ENCODE measurements at regions not wholly inside any gene's neighbourhood (a gene's known extent, or its start where the extent isn't known, plus 50 kb on each side); places are given as distances from the start of the nearest gene placed in this dataset.

- intact Hi-C loops (cut with DNase I; ENCODE audit: low total_unique reads) = no loop called here
- 50 to 75% (median 68%) methylated on average over 4 to 5 of the region's 5 CpGs for WGBS, 5 donors
- DNase-seq = no peak
These were observed 416.9 kb downstream of the PTPRU start for GRCh38 chr1:29653034-29653810.

GRCh38 chr1:29651684-29652665, 415.7 kb downstream of the PTPRU start:
- WGBS, 5 donors = 69 to 78% (median 71%) methylated on average over 16 to 17 of the region's 17 CpGs
- H3K36me3 ChIP-seq = no peaks in the 10 kb centered on the region
- H3K4me3 ChIP-seq = no peak overlapping the region
- H3K4me1 ChIP-seq = no peaks in the 10 kb centered on the region
- intact Hi-C loops (cut with DNase I; ENCODE audit: low total_unique reads) = no loop called here
- peaks cover 0 to 32% (median 0%) of the 10 kb centered on the region in 7 donors for H3K27me3 ChIP-seq (replicated peaks in 1 of 7)
- no peak overlapping the region for H3K27ac ChIP-seq
- TF ChIP-seq POLR2AphosphoS5 (IDR thresholded peaks at IDR 0.05) (no peak), CTCF (IDR thresholded peaks at IDR 0.05 in 8 of 11, conservative IDR thresholded peaks at IDR 0.05 in 3 of 11) (no peak), POLR2A (IDR thresholded peaks at IDR 0.05) (no peak)
- no peak for DNase-seq
- peaks cover 0 to 3% (median 0%) of the 10 kb centered on the region in 8 donors for H3K9me3 ChIP-seq

More at GRCh38 chr1:29653034-29653810, 416.9 kb downstream of the PTPRU start:
- Histone ChIP-seq H3K9me3 (peaks cover 0 to 3% (median 0%) of the 10 kb centered on the region in 8 donors), H3K4me1 (no peaks in the 10 kb centered on the region), H3K4me3 (no peak overlapping the region), H3K36me3 (no peaks in the 10 kb centered on the region), H3K27ac (no peak overlapping the region), H3K27me3 (replicated peaks in 1 of 7) (peaks cover 0 to 29% (median 0%) of the 10 kb centered on the region in 7 donors)
- no peak for TF ChIP-seq CTCF (IDR thresholded peaks at IDR 0.05 in 8 of 11, conservative IDR thresholded peaks at IDR 0.05 in 3 of 11)
- no peak for TF ChIP-seq POLR2A (IDR thresholded peaks at IDR 0.05)
- no peak for TF ChIP-seq POLR2AphosphoS5 (IDR thresholded peaks at IDR 0.05)

GRCh38 chr1:29651246-29651645, 414.9 kb downstream of the PTPRU start:
- intact Hi-C loops (cut with DNase I; ENCODE audit: low total_unique reads) = no loop called here

More at GRCh38 chr1:29651246-29651645, 414.9 kb downstream of the PTPRU start:
- peaks cover 0 to 3% (median 0%) of the 10 kb centered on the region in 8 donors for H3K9me3 ChIP-seq
- peaks cover 0 to 32% (median 0%) of the 10 kb centered on the region in 7 donors for H3K27me3 ChIP-seq (replicated peaks in 1 of 7)
- no peak for DNase-seq
- TF ChIP-seq CTCF (IDR thresholded peaks at IDR 0.05 in 8 of 11, conservative IDR thresholded peaks at IDR 0.05 in 3 of 11) (no peak), POLR2AphosphoS5 (IDR thresholded peaks at IDR 0.05) (no peak), POLR2A (IDR thresholded peaks at IDR 0.05) (no peak)
- H3K4me3 ChIP-seq = no peak overlapping the region
- no peak overlapping the region for H3K27ac ChIP-seq
- H3K36me3 ChIP-seq = no peaks in the 10 kb centered on the region
- H3K4me1 ChIP-seq = no peaks in the 10 kb centered on the region

Measured in spleen (tissue), 11 donors.